ENCODE measurements at regions not wholly inside any gene's neighbourhood (a gene's known extent, or its start where the extent isn't known, plus 50 kb on each side); places are given as distances from the start of the nearest gene placed in this dataset.
"Not testable (repeated sequence)": the region's sequence is repeated elsewhere in the genome, so short reads cannot be mapped to it uniquely, and the experiment has no call there.

GRCh38 chr3:197407526-197407925, 109.1 kb upstream of the DLG1 start:
- no peak for ATAC-seq
- Histone ChIP-seq H3K27ac (no peak overlapping the region), H3K27me3 (no peaks in the 10 kb centered on the region), H3K4me1 (peaks cover 11 to 12% of the 10 kb centered on the region in 2 donors), H3K9me3 (no peaks in the 10 kb centered on the region), H3K36me3 (no peaks in the 10 kb centered on the region), H3K4me3 (no peak overlapping the region)
- intact Hi-C loops (cut with DNase I; ENCODE audit: low total_unique reads) (no loop called here), in situ Hi-C loops (cut with MboI; ENCODE audit: low sequenced_read_pairs in 4 of 4) (no loop called here)
- TF ChIP-seq CTCF (IDR thresholded peaks at IDR 0.05 in 4 of 5, conservative IDR thresholded peaks at IDR 0.05 in 1 of 5): no peak
- TF ChIP-seq POLR2A (IDR thresholded peaks at IDR 0.05): no peak
- DNase-seq: no peak

DNA sequence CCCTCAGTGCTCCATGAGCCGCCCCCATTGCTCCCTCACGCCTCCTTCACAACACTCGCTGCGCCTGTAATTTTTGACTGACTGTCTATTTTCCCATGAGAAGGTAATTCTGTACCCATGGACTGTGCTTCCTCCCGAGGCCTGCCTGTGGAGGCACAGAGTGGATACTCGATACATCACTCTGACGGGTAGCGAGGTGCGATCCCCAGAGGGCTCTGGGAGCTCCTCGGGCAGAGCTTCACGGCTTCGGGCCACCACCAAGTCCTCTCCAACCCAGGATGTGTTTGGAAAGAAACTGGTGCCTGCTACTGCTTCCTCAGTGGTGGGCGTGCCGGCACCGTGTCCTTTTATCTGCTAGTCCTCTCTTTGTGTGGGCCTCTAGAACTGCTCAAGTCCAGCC, 108.6 kb upstream of the DLG1 start:
- DNase-seq: no peak
- no peaks in the 10 kb centered on the region for H3K9me3 ChIP-seq
- no peak for ATAC-seq
- intact Hi-C loops (cut with DNase I; ENCODE audit: low total_unique reads): no loop called here
- no peaks in the 10 kb centered on the region for H3K27me3 ChIP-seq
- H3K36me3 ChIP-seq: no peaks in the 10 kb centered on the region
- no peak overlapping the region for H3K27ac ChIP-seq
- H3K4me3 ChIP-seq: no peak overlapping the region
- TF ChIP-seq CTCF (IDR thresholded peaks at IDR 0.05 in 4 of 5, conservative IDR thresholded peaks at IDR 0.05 in 1 of 5): no peak
- no peak for TF ChIP-seq POLR2A (IDR thresholded peaks at IDR 0.05)
- peaks cover 11 to 12% of the 10 kb centered on the region in 2 donors for H3K4me1 ChIP-seq
- in situ Hi-C loops (cut with MboI; ENCODE audit: low sequenced_read_pairs in 4 of 4): no loop called here

GRCh38 chr3:197406266-197406665, 107.9 kb upstream of the DLG1 start:
- Histone ChIP-seq H3K27ac (no peak overlapping the region), H3K4me3 (no peak overlapping the region), H3K36me3 (no peaks in the 10 kb centered on the region), H3K9me3 (no peaks in the 10 kb centered on the region), H3K27me3 (no peaks in the 10 kb centered on the region), H3K4me1 (peaks cover 11 to 12% of the 10 kb centered on the region in 2 donors)
- no peak for DNase-seq
- TF ChIP-seq CTCF (IDR thresholded peaks at IDR 0.05 in 4 of 5, conservative IDR thresholded peaks at IDR 0.05 in 1 of 5) (no peak), POLR2A (IDR thresholded peaks at IDR 0.05) (no peak)
- intact Hi-C loops (cut with DNase I; ENCODE audit: low total_unique reads): no loop called here
- no peak for ATAC-seq
- in situ Hi-C loops (cut with MboI; ENCODE audit: low sequenced_read_pairs in 4 of 4): no loop called here

DNA sequence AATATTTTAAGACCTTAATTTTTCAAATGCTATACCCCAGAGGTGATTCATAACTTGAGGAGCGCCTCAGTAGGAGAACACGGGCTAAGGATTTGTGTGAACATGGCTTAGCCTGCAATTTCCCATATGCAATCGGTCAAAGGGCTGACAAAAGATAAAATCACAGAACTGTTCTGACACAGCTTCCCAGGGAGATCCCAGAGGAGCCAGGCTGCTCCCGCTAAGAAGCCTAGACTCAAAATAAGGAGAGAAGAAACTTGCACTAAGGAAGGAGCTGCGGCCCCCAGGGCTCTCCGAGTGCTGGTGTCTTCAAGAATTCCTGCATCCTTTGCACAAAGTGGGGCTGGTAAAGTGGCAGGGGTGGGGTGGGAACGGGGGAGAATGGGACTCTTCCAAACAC, 106.3 kb upstream of the DLG1 start:
- Histone ChIP-seq H3K4me3 (no peak overlapping the region), H3K27ac (no peak overlapping the region), H3K27me3 (no peaks in the 10 kb centered on the region), H3K4me1 (peaks cover 11 to 12% of the 10 kb centered on the region in 2 donors), H3K9me3 (no peaks in the 10 kb centered on the region), H3K36me3 (no peaks in the 10 kb centered on the region)
- intact Hi-C loops (cut with DNase I; ENCODE audit: low total_unique reads) (no loop called here), in situ Hi-C loops (cut with MboI; ENCODE audit: low sequenced_read_pairs in 4 of 4) (no loop called here)
- ATAC-seq: no peak
- no peak for TF ChIP-seq CTCF (IDR thresholded peaks at IDR 0.05 in 4 of 5, conservative IDR thresholded peaks at IDR 0.05 in 1 of 5)
- TF ChIP-seq POLR2A (IDR thresholded peaks at IDR 0.05): no peak
- no peak for DNase-seq

DNA sequence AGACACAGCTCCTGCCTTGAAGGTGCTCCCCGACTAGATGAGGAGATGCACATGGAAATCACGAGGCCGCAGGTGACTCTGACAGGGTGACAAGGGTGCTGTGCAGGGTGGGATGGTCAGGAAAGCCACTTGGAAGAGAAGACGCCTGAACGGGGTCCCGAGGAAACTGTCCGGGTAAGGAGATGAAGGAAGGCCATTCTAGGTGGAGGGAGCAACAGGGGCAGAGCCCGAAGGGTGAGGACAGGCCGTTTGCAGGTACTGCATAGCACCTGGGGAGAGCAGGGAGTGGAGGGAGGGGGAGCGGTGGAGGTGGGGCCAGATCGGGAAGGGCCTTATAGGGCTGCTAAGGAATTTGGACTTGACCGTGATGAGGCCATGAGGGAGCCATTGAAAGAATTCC, 105.6 kb upstream of the DLG1 start:
- H3K27ac ChIP-seq: no peak overlapping the region
- peaks cover 11 to 12% of the 10 kb centered on the region in 2 donors for H3K4me1 ChIP-seq
- DNase-seq (no peak), ATAC-seq (no peak)
- no peaks in the 10 kb centered on the region for H3K27me3 ChIP-seq
- intact Hi-C loops (cut with DNase I; ENCODE audit: low total_unique reads) (no loop called here), in situ Hi-C loops (cut with MboI; ENCODE audit: low sequenced_read_pairs in 4 of 4) (no loop called here)
- no peaks in the 10 kb centered on the region for H3K36me3 ChIP-seq
- no peaks in the 10 kb centered on the region for H3K9me3 ChIP-seq
- no peak overlapping the region for H3K4me3 ChIP-seq
- no peak for TF ChIP-seq CTCF (IDR thresholded peaks at IDR 0.05 in 4 of 5, conservative IDR thresholded peaks at IDR 0.05 in 1 of 5)
- no peak for TF ChIP-seq POLR2A (IDR thresholded peaks at IDR 0.05)

- H3K4me1 ChIP-seq; DNase-seq; intact Hi-C loops (cut with DNase I; ENCODE audit: low total_unique reads); H3K4me3 ChIP-seq; H3K36me3 ChIP-seq; ATAC-seq; H3K9me3 ChIP-seq; H3K27me3 ChIP-seq; H3K27ac ChIP-seq; in situ Hi-C loops (cut with MboI; ENCODE audit: low sequenced_read_pairs in 4 of 4): not testable (repeated sequence)
Measured at GRCh38 chr3:197402401-197402800, 104.0 kb upstream of the DLG1 start.

All from gastrocnemius medialis (tissue), 4 donors.